OCI-LY3 (cell line): ENCODE measurements at regions not wholly inside any gene's neighbourhood (a gene's known extent, or its start where the extent isn't known, plus 50 kb on each side); places are given as distances from the start of the nearest gene placed in this dataset.

Experiments used
- EZH2phosphoT487 ChIP-seq: fragments of 200-600 bp; shearing (Covaris generic); IDR thresholded peaks from 2 replicates; pipeline ENCODE4 v1.6.1; 2018; ENCODE audit warnings: antibody characterized with exemption, mixed run types, low read depth
- TF ChIP-seq, protein P1 (sequence below): fragments of 200-600, 300-600 bp; sonication (generic); IDR thresholded peaks from 2 replicates; pipeline ENCODE4 v1.5.1; 2014; ENCODE audit warnings: antibody characterized with exemption, low read length, low read depth

DNA sequence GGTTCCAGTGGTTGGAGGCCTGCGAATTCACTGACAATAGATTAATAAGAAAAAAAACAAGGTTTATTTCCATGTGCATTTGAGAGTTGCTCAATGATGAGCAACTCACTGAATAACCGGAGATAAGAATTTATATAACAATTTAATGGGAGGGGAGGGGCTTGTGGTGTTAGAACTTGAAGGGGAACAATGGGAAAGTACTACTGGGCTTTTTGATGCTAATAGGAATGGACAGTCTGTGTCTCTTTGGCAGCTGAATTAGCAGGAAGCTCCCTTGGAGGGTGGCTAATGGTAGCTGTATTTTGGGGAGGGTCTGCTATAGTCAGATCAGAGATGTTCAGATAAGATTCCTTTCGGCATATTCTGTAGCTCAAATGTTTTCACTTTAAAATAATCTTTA lies 62.4 kb upstream of the GMDS start:
- TF ChIP-seq, protein P1, sequence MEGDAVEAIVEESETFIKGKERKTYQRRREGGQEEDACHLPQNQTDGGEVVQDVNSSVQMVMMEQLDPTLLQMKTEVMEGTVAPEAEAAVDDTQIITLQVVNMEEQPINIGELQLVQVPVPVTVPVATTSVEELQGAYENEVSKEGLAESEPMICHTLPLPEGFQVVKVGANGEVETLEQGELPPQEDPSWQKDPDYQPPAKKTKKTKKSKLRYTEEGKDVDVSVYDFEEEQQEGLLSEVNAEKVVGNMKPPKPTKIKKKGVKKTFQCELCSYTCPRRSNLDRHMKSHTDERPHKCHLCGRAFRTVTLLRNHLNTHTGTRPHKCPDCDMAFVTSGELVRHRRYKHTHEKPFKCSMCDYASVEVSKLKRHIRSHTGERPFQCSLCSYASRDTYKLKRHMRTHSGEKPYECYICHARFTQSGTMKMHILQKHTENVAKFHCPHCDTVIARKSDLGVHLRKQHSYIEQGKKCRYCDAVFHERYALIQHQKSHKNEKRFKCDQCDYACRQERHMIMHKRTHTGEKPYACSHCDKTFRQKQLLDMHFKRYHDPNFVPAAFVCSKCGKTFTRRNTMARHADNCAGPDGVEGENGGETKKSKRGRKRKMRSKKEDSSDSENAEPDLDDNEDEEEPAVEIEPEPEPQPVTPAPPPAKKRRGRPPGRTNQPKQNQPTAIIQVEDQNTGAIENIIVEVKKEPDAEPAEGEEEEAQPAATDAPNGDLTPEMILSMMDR = no peak
- no peak for TF ChIP-seq EZH2phosphoT487
